H1 (cell line): ENCODE measurements at regions not wholly inside any gene's neighbourhood (a gene's known extent, or its start where the extent isn't known, plus 50 kb on each side); places are given as distances from the start of the nearest gene placed in this dataset.
A peak's percentile ranks its signal among the peaks of the same experiment; 100 is the strongest.

ENCODE experiments used
- CTCF ChIA-PET: fragments of 300-600 bp; sonication (Branson Sonifier 250); formaldehyde crosslinking; loops from one replicate; lab custom pipeline; 2021; ENCODE audit not compliant: partially characterized antibody; lab: Charles Lee
- POLR2A ChIA-PET: fragments of 300-600 bp; sonication (Branson Sonifier 250); formaldehyde crosslinking; loops from one replicate; lab custom pipeline; 2021; ENCODE audit warnings: inconsistent platforms; ENCODE audit not compliant: partially characterized antibody; lab: Charles Lee
- DNase-seq, 2 experiments: peaks; one replicate each; pipeline versions ENCODE4 v3.0.0 to v3.0.0-alpha.2; 2010 to 2022; ENCODE audit warnings: low spot score in 2 of 2, low read depth in 1 of 2, mixed read lengths in 1 of 2
- FAIRE-seq: peaks from 2 replicates; lab custom pipeline; 2011; peaks lifted over from hg19 to GRCh38; lab: Jason Lieb, UNC
- H2AFZ ChIP-seq: 2 replicates; pipeline ENCODE4 v1.8.1; 2012; ENCODE audit warnings: low read length, inconsistent platforms
- H2AK5ac ChIP-seq: 2 replicates; pipeline ENCODE4 v1.6.1; 2013; ENCODE audit warnings: low read depth, low read length
- H2BK120ac ChIP-seq: replicated peaks from 2 replicates; pipeline ENCODE3; 2013; ENCODE audit warnings: low read depth, low read length, inconsistent platforms
- H2BK12ac ChIP-seq: 2 replicates; pipeline ENCODE4 v1.6.1; 2013; ENCODE audit warnings: low read depth, low read length
- H2BK15ac ChIP-seq: 2 replicates; pipeline ENCODE4 v1.6.1; 2013; ENCODE audit warnings: low read length
- H2BK20ac ChIP-seq: 2 replicates; pipeline ENCODE4 v1.6.1; 2013; ENCODE audit warnings: low read length
- H2BK5ac ChIP-seq: 2 replicates; pipeline ENCODE4 v1.6.1; 2013; ENCODE audit warnings: low read depth, low read length
- H3K14ac ChIP-seq: 2 replicates; pipeline ENCODE4 v1.6.1; 2013; ENCODE audit warnings: inconsistent platforms; ENCODE audit not compliant: insufficient read length
- H3K18ac ChIP-seq: 2 replicates; pipeline ENCODE4 v1.6.1; 2013; ENCODE audit warnings: low read length; ENCODE audit errors: extremely low read depth
- H3K23ac ChIP-seq: 2 replicates; pipeline ENCODE4 v1.6.1; 2013; ENCODE audit warnings: inconsistent platforms; ENCODE audit not compliant: insufficient read length
- H3K23me2 ChIP-seq: 2 replicates; pipeline ENCODE4 v1.6.1; 2013; ENCODE audit warnings: low read depth, low read length
- H3K27ac ChIP-seq: 2 replicates; pipeline ENCODE4 v1.6.1; 2011; ENCODE audit warnings: low read depth, low read length, inconsistent platforms
- H3K27me3 ChIP-seq, 4 experiments: replicated peaks in 1 of 4; 1 replicate in 1 of 4; 2 replicates in 3 of 4; pipeline versions ENCODE4 v1.6.1 to v1.8.1; 2011 to 2013; ENCODE audit warnings: low read length in 3 of 4, mild to moderate bottlenecking in 3 of 4, inconsistent platforms in 2 of 4, mixed read lengths in 2 of 4, moderate library complexity in 1 of 4; ENCODE audit not compliant: control insufficient read depth in 3 of 4, insufficient read depth in 3 of 4; ENCODE audit errors: extremely low read depth in 1 of 4
- H3K36me3 ChIP-seq, 4 experiments: 2 replicates each; pipeline versions ENCODE4 v1.6.1 to v1.8.1; 2011 to 2013; ENCODE audit warnings: mild to moderate bottlenecking in 4 of 4, low read length in 3 of 4, moderate library complexity in 2 of 4, control low read depth in 1 of 4, inconsistent platforms in 1 of 4; ENCODE audit not compliant: insufficient read depth in 4 of 4, control insufficient read depth in 2 of 4
- H3K4ac ChIP-seq: replicated peaks from 2 replicates; pipeline ENCODE3; 2013; ENCODE audit warnings: low read length, low read depth, mixed read lengths, inconsistent platforms; ENCODE audit not compliant: insufficient read length
- H3K4me1 ChIP-seq, 4 experiments: replicated peaks in 1 of 4; 1 replicate in 1 of 4; 2 replicates in 3 of 4; pipeline versions ENCODE4 v1.6.1 to v1.8.1; 2011 to 2013; ENCODE audit warnings: low read length in 3 of 4, inconsistent platforms in 2 of 4, mixed read lengths in 1 of 4; ENCODE audit not compliant: insufficient read depth in 4 of 4, control insufficient read depth in 3 of 4
- H3K4me2 ChIP-seq, 2 experiments: 2 replicates each; pipeline versions ENCODE4 v1.6.1 to v1.8.1; 2011 to 2013; ENCODE audit warnings: low read depth in 2 of 2, low read length in 2 of 2, control low read depth in 1 of 2, inconsistent platforms in 1 of 2, mild to moderate bottlenecking in 1 of 2; ENCODE audit not compliant: insufficient read depth in 1 of 2
- H3K4me3 ChIP-seq, 4 experiments: fragments of 200-600, 300-600 bp in 1 of 4; sonication (generic), shearing (Covaris generic), sonication (Bioruptor Twin) in 1 of 4; 2 replicates each; pipeline versions ENCODE4 v1.5.1 to v1.8.1; 2011 to 2016; ENCODE audit warnings: low read length in 4 of 4, low read depth in 3 of 4, control low read depth in 2 of 4, inconsistent platforms in 2 of 4, mild to moderate bottlenecking in 2 of 4, mixed read lengths in 1 of 4, moderate library complexity in 1 of 4; ENCODE audit not compliant: insufficient read depth in 2 of 4; ENCODE audit errors: extremely low read depth in 1 of 4
- H3K56ac ChIP-seq: replicated peaks from 2 replicates; pipeline ENCODE3; 2013; ENCODE audit warnings: low read depth, mild to moderate bottlenecking, mixed read lengths, low read length, inconsistent platforms; ENCODE audit not compliant: insufficient read length
- H3K79me1 ChIP-seq: 2 replicates; pipeline ENCODE4 v1.6.1; 2013; ENCODE audit warnings: low read depth, low read length, control low read depth
- H3K79me2 ChIP-seq, 2 experiments: 2 replicates each; pipeline versions ENCODE4 v1.6.1 to v1.8.1; 2012 to 2013; ENCODE audit warnings: low read length in 2 of 2, mild to moderate bottlenecking in 2 of 2, inconsistent platforms in 1 of 2; ENCODE audit not compliant: insufficient read depth in 2 of 2, control insufficient read depth in 1 of 2
- H3K9ac ChIP-seq, 4 experiments: replicated peaks in 1 of 4; 1 replicate in 1 of 4; 2 replicates in 3 of 4; pipeline versions ENCODE4 v1.6.1 to v1.8.1; 2011 to 2013; ENCODE audit warnings: low read depth in 3 of 4, low read length in 3 of 4, control low read depth in 2 of 4, mild to moderate bottlenecking in 2 of 4, moderate library complexity in 2 of 4, inconsistent platforms in 1 of 4; ENCODE audit errors: extremely low read depth in 1 of 4
- H3K9me3 ChIP-seq, 2 experiments: 2 replicates each; pipeline versions ENCODE4 v1.6.1 to v1.8.1; 2012 to 2013; ENCODE audit warnings: mild to moderate bottlenecking in 2 of 2, moderate library complexity in 2 of 2, control low read depth in 1 of 2, inconsistent platforms in 1 of 2, low read depth in 1 of 2, low read length in 1 of 2, mixed read lengths in 1 of 2; ENCODE audit not compliant: insufficient read depth in 2 of 2
- H4K20me1 ChIP-seq, 2 experiments: replicated peaks in 1 of 2; 2 replicates each; pipeline versions ENCODE3 to v1.8.1; 2011 to 2013; ENCODE audit warnings: inconsistent platforms in 2 of 2, low read length in 2 of 2, mild to moderate bottlenecking in 1 of 2; ENCODE audit not compliant: insufficient read depth in 2 of 2, control insufficient read depth in 1 of 2
- H4K5ac ChIP-seq: 2 replicates; pipeline ENCODE4 v1.6.1; 2013; ENCODE audit warnings: low read length, low read depth, mixed read lengths, inconsistent platforms; ENCODE audit not compliant: insufficient read length
- H4K8ac ChIP-seq: 2 replicates; pipeline ENCODE4 v1.8.0; 2013; ENCODE audit warnings: mild to moderate bottlenecking, moderate library complexity, low read length, inconsistent platforms; ENCODE audit not compliant: insufficient read depth; ENCODE audit errors: extremely low read depth
- H4K91ac ChIP-seq: replicated peaks from 2 replicates; pipeline ENCODE3; 2013; ENCODE audit warnings: low read length, mixed read lengths, inconsistent platforms; ENCODE audit not compliant: insufficient read length
- CTCF ChIP-seq, 3 experiments: IDR thresholded peaks; 1 replicate in 2 of 3; 2 replicates in 1 of 3; pipeline versions ENCODE4 v1.5.1 to v1.6.1; 2011; ENCODE audit warnings: low read length in 3 of 3, mild to moderate bottlenecking in 3 of 3, inconsistent platforms in 2 of 3, low read depth in 1 of 3, moderate library complexity in 1 of 3; ENCODE audit not compliant: insufficient read depth in 1 of 3; ENCODE audit errors: control extremely low read depth in 1 of 3
- EP300 ChIP-seq, 2 experiments: IDR thresholded peaks; 1 replicate in 1 of 2; 2 replicates in 1 of 2; pipeline ENCODE4 v1.6.1; 2011 to 2012; ENCODE audit warnings: low read depth in 2 of 2, low read length in 2 of 2, mild to moderate bottlenecking in 2 of 2, borderline replicate concordance in 1 of 2, inconsistent platforms in 1 of 2, moderate library complexity in 1 of 2
- HDAC6 ChIP-seq: IDR thresholded peaks from one replicate; pipeline ENCODE4 v1.7.1; 2012; ENCODE audit warnings: low read depth, mild to moderate bottlenecking, inconsistent platforms, low read length, moderate library complexity
- POLR2AphosphoS5 ChIP-seq: IDR thresholded peaks from 2 replicates; pipeline ENCODE4 v1.6.1; 2011; ENCODE audit warnings: low read depth, low read length
- POU5F1 ChIP-seq: IDR thresholded peaks from 2 replicates; pipeline ENCODE4 v1.6.1; 2011; ENCODE audit warnings: low read depth, mild to moderate bottlenecking, low read length, moderate library complexity
- RAD21 ChIP-seq, 2 experiments: IDR thresholded peaks in 1 of 2; conservative IDR thresholded peaks in 1 of 2; 2 replicates each; pipeline ENCODE4 v1.6.1; 2011; ENCODE audit warnings: low read depth in 2 of 2, low read length in 2 of 2, improper control_type of control experiment in 1 of 2, inconsistent platforms in 1 of 2, mild to moderate bottlenecking in 1 of 2, moderate library complexity in 1 of 2
- RNF2 ChIP-seq: fragments of 200-900, 300-1000 bp; sonication (generic); IDR thresholded peaks from 2 replicates; pipeline ENCODE4 v1.7.1; 2016; ENCODE audit warnings: borderline replicate concordance, low read depth, mild to moderate bottlenecking, antibody characterized with exemption, low read length; ENCODE audit not compliant: poor library complexity, severe bottlenecking; ENCODE audit errors: missing control alignments
- SP2 ChIP-seq: IDR thresholded peaks from 2 replicates; pipeline ENCODE4 v1.6.1; 2012; ENCODE audit warnings: mild to moderate bottlenecking, low read length, inconsistent platforms
- TCF12 ChIP-seq: IDR thresholded peaks from 2 replicates; pipeline ENCODE4 v1.6.1; 2011; ENCODE audit warnings: low read depth, mild to moderate bottlenecking, low read length
- WGBS, 2 experiments: shearing (Covaris generic) in 1 of 2; methylation state at CpG; one replicate each; pipeline versions ENCODE4 v1.1.6 to v1.1.7; 2013 to 2015; ENCODE audit warnings: low lambda C conversion rate in 2 of 2, mixed read lengths in 2 of 2, inconsistent platforms in 1 of 2, low coverage in 1 of 2, missing lambda C conversion rate in 1 of 2; ENCODE audit not compliant: insufficient replicate concordance in 2 of 2, insufficient coverage in 1 of 2, insufficient read length in 1 of 2; ENCODE audit errors: extremely low coverage in 1 of 2, missing lambda C conversion rate in 1 of 2; 5-methylcytosine and 5-hydroxymethylcytosine counted together

DNA sequence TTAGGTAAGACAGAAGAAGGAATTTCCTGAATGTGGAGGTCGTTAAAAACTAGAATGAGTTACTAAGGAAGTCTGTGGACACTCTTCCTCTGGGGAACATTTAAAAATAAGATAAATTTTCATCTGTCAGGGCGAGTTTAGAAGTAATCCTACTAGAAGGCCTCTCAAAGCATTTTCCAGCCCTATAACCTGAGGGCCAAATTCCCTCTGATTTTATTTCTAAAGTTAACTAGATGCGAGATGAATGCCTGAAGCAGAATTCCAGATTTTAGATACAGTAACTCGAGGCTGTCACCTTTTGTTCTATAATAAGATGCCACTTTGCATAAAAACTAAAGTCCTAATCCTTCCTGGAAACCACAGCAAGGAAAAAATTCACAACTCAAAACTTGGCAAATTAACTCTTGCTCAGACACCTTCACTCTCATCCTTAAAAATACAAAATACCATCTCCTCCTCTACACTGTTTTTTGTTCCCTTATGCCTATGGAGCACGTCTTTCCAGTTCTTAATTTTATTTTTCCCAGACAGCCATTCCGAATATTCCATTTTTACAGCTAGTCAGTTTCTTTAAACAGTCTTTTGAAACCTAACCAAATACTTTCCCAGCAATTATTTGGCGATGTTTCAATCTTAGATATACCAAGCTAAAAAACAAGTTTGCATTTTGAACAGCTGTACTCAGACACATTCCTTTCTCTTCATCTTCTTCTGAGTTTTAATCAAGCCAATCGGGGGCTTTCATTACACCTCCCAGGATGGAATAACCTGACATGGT, 420.7 kb upstream of the NFE2L3 start:
- no peak overlapping the region for H4K91ac ChIP-seq
- no peaks in the 10 kb centered on the region for H3K36me3 ChIP-seq
- no peak overlapping the region for H4K8ac ChIP-seq
- H3K56ac ChIP-seq, result no peak overlapping the region
- H2AFZ ChIP-seq, result no peak overlapping the region
- H3K4me1 ChIP-seq, result peaks cover 3 to 21% (median 3%) of the 10 kb centered on the region in 4 experiments; a peak in 5 of 7 replicates
- 78% methylated on average over 8 of the region's 8 CpGs; no CpG with 5 or more reads in 1 of the 2 experiments for WGBS, 2 experiments
- POLR2A ChIA-PET, result no interaction called here
- FAIRE-seq (no peak), DNase-seq (no peak)
- H3K4me3 ChIP-seq, result no peak overlapping the region
- H3K14ac ChIP-seq, result no peak overlapping the region
- no peaks in the 10 kb centered on the region for H3K79me1 ChIP-seq
- H3K23me2 ChIP-seq, result no peaks in the 10 kb centered on the region
- H4K5ac ChIP-seq, result no peak overlapping the region
- H3K9me3 ChIP-seq, result no peaks in the 10 kb centered on the region
- no peaks in the 10 kb centered on the region for H3K79me2 ChIP-seq
- no peak overlapping the region for H3K9ac ChIP-seq
- no peaks in the 10 kb centered on the region for H4K20me1 ChIP-seq
- no peak overlapping the region for H3K27ac ChIP-seq
- no peak overlapping the region for H3K18ac ChIP-seq
- H2BK12ac ChIP-seq, result no peak overlapping the region
- no peak overlapping the region for H3K4me2 ChIP-seq
- no peak overlapping the region for H2BK5ac ChIP-seq
- H3K4ac ChIP-seq, result no peak overlapping the region
- no peak overlapping the region for H3K23ac ChIP-seq
- CTCF ChIA-PET, result interaction anchor here (0.8 to 1.7 kb wide), 4 partner anchors 10 to 117 kb away, joined by 3 to 7 read pairs (median 4); no protein-coding TSS in a partner anchor
- H2AK5ac ChIP-seq, result no peak overlapping the region
- TF ChIP-seq CTCF (IDR thresholded peaks at IDR 0.05; ENCODE audit: control extremely low read depth in 1 of 3, insufficient read depth in 1 of 3, low read depth in 1 of 3, low read length in 3 of 3) (no peak), RAD21 (IDR thresholded peaks at IDR 0.05 in 1 of 2, conservative IDR thresholded peaks at IDR 0.05 in 1 of 2; ENCODE audit: low read depth in 2 of 2, low read length in 2 of 2) (no peak), HDAC6 (no peak), TCF12 (no peak), POU5F1 (no peak), SP2 (no peak), POLR2AphosphoS5 (no peak), EP300 (IDR thresholded peaks at IDR 0.05; ENCODE audit: borderline replicate concordance in 1 of 2, low read depth in 2 of 2, low read length in 2 of 2) (no peak), RNF2 (no peak)
- TF ChIP-seq, all 59 proteins: peak for 0
- Histone ChIP-seq H2BK120ac (no peak overlapping the region), H3K27me3 (no peaks in the 10 kb centered on the region; a peak in 1 of 7 replicates), H2BK15ac (no peak overlapping the region), H2BK20ac (peak overlapping the region; percentile 43; the same call in 1 of the 2 replicates)
